SIG-M5 treated with dmso at 0.1 percent for 504 hours (cell line): ENCODE measurements at regions not wholly inside any gene's neighbourhood (a gene's known extent, or its start where the extent isn't known, plus 50 kb on each side); places are given as distances from the start of the nearest gene placed in this dataset.

ENCODE experiments used
- DNase-seq: peaks from one replicate; lab custom pipeline; 2025; ENCODE audit not compliant: unreplicated experiment; lab: John Stamatoyannopoulos, UW

GRCh38 chr20:57073402-57073801 lies 193.0 kb downstream of the BMP7 start:
- DNase-seq: no peak

DNA sequence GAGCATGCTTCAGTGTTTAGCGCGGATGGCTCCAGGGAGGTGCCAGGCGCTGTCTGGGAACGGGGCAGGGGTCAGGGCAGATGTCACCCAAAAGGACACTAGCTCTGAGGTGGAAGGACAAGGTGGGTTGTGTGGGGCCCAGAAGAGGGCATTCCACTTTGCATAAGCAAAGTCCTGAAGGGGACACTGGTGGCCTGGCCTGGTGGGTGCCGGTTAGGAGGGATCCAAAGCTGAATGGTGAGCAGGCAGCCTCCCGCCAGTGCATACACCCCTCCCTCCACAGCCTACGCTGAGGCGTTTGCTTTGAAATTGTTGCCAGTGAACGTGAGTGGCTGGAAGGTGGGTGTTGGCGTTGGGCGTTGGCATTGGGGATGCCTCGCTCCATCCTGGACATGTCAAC lies 192.1 kb downstream of the BMP7 start:
- no peak for DNase-seq

GRCh38 chr20:57075181-57075580 lies 191.3 kb downstream of the BMP7 start:
- DNase-seq: no peak

DNA sequence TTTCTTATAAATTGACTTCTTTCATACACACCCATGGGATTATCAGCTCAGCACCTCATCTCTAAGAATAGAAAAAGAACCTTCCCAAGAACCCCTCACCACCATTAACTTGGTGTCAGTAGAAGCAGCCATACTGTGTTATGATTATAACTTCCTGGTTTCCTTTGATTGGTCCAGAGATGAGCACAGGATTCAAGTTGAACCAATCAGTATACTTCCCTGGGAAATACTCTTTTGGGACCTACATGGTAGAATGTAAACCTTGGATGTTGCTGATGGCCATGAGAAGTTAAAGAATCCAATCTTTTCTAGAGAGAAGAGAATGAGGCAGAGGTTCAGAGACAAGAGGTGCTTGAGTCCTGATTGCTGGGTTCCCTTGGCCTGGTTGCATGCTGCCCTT lies 190.8 kb downstream of the BMP7 start:
- no peak for DNase-seq

DNA sequence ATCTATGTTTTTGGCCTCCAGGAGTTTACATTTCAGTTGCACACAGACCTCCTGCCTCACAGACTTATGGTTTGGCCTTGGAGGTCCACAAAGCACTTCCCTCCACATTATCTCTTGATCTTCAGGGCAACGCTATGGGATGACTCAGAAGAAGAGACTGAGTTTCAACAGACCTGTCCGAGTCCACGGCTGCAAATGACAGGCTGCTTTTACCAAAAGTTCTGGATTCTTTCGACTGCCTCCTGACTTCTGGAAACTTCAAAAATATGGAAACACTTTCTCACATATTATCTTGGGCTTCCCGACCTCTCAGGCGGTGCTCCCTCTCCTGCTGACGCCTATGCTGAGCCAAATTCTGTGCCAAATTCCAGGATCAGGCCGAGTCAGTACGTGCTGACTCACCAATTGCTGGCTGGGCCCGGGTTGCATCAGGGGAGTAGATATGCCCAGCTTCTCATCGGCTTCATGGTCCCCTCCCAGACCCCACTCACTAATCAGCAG lies 190.2 kb downstream of the BMP7 start:
- DNase-seq: peak; percentile 49

- no peak for DNase-seq
Observed at GRCh38 chr20:57076951-57077350, 189.5 kb downstream of the BMP7 start.

GRCh38 chr20:57078116-57078515 lies 188.3 kb downstream of the BMP7 start:
- no peak for DNase-seq

DNA sequence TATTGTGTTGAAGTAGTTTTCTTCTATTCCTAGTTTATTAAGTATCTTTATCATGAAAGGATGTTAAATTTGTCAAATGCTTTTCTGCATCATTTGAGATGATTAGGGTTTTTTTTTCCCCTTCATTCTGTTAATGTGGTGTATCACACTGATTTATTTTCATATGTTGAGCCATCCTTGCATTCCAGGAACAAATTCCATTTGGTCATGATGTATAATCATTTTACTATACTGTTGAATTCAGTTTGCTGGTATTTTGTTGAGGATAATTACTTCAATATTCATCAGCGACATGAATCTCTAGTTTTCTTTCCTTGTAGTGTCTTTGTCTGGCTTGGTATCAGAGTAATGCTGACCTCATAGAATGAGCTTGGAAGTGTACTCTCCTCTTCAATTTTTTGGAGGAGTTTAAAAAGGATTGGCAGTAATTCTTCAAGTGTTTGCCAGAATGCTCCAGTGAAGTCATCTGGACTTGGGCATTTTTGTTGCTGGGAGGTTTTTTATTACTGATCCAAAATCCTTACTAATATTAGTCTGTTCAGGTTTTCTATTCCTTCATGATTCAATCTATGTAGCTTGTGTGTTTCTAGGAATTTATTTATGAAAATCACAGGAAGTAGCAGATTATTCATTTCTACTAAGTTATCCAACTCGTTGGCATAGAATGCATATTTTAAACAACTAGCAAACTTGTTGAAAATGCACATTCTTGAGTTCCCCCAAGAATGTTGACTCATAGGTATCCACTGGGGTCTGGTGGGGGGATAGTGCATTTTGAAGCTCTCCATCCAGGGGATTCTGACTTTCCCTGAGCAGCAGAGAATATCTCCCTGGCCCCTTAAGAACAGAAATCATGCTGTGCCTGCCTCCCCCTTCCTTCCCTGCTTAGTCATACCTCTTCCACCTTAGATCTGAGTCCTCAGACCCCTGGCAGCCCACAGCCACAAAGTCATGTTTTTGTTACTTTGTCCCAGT lies 187.1 kb downstream of the BMP7 start:
- no peak for DNase-seq

GRCh38 chr20:57080796-57081195 lies 185.6 kb downstream of the BMP7 start:
- DNase-seq: peak; percentile 48

GRCh38 chr20:57082357-57082945 lies 184.0 kb downstream of the BMP7 start:
- no peak for DNase-seq

DNA sequence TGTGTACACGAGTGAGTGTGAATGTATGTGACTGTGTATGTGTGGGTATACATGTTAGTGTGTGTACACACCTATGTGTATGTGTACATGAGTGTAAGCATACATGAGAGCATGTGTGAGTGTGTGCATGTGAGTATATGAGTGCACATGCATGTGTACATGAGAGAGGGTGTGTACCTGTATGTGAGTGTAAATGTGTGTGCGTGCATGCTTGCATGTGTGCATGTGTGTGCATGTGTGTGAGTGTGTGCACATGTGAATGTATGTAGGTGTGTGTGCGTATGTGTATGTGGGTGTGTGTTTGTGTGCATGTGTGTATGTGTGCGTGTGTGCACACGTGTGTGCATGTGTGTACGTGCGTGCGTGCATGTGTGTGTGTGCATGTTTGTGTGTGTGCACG lies 183.4 kb downstream of the BMP7 start:
- no peak for DNase-seq

GRCh38 chr20:57086066-57086465 lies 180.4 kb downstream of the BMP7 start:
- no peak for DNase-seq

- DNase-seq: no peak
Observed at GRCh38 chr20:57087102-57087501, 179.3 kb downstream of the BMP7 start.

- no peak for DNase-seq
Observed at GRCh38 chr20:57087705-57088104, 178.7 kb downstream of the BMP7 start.

DNA sequence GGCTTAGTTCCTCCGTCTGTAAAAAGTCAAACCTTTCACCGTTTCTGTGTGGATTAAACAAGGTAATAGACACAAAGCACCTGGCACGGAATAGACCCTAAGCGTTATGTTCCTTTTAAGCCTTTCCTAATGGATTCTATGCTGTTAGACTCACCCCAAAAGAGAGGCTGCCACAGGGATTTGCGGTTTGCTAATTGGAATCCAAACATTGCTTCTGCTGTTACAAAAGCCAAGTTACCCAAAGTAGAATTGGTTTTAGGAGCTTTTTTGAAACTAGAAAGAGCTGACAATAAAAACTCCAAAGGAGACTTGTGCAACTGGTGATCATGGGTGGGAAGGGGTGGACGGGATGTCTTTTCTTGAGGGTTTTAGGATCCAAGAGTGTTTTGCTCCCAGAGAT lies 178.0 kb downstream of the BMP7 start:
- no peak for DNase-seq

- DNase-seq: peak; percentile 53
Observed at GRCh38 chr20:57089699-57090144, 176.7 kb downstream of the BMP7 start.

- DNase-seq: no peak
Observed at GRCh38 chr20:57090590-57091560, 175.6 kb downstream of the BMP7 start.

GRCh38 chr20:57091748-57092111 lies 174.7 kb downstream of the BMP7 start:
- DNase-seq: no peak

DNA sequence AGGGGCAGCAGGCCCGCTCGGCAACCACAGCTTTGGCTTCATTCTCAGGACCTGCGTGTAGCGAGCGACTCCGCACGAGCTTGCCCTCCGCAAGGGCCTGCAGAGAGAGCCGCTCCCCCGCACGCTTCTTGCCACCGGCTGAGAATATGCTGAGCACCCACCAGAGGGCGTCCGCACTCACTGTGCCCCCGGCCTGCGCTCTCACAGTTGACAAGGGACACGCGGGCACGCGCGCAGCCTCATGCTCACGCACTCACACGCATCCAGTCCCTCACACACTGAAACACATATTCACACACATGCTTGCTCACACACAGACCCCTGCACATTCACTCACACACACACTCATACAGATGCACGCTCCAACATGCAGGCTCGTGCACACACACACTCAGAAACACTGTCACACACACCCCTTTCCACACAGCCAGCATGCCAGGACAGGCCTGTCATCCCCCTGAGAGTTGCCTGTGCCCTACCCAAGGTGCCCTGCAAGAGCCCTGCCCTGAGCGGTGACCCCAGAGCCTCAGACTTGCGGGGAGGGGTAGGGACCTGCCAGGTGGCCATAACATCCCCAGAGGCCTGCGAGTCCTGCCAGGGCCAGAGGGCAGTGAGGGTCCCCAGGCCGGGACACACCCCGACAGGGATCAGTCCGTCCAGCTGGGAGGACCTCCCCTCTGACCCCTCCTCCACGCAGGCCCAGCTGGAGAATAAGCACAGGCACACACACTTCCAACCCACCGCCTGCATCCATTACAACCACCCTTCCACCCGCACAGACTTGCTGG lies 174.1 kb downstream of the BMP7 start:
- peak; percentile 81 for DNase-seq

DNA sequence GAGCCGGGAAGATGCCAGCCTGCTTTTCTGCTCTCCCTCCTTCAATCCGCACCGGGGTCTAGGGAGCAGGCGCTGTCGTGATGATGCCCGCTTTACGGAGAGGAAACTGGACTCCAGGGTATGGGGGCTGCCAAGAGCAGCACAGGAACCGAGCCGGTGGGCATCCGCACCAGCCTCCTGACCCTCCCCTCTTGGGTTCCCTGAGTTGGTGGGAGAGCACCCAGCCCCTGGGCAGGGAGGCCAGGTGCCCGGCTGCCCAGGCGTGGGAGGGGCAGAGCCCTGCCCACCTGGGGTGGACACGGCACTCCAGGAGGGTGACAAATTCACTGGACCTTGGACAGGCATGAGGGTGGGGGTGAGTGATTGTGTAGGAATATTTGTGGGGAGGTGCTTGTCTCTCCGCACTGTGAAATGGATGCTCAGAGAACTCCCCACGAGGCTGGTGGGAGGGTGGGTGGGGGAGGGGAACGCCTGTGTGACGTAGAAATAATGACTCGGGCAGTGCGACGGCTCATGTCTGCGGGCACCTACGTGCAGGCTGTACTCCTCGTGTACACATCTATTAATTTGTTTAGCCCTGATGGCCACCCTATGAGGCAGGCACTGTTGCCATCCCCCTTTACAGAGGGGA lies 173.4 kb downstream of the BMP7 start:
- no peak for DNase-seq
